GM19035 (cell line): ENCODE measurements at regions not wholly inside any gene's neighbourhood (a gene's known extent, or its start where the extent isn't known, plus 50 kb on each side); places are given as distances from the start of the nearest gene placed in this dataset.

Experiments used
- ATAC-seq: cut with Tn5 transposase; IDR thresholded peaks from one replicate; pipeline ENCODE4 v1.9.1; 2021; ENCODE audit not compliant: unreplicated experiment

GRCh38 chr9:80874276-80874675 lies 815.1 kb downstream of the TLE1 start:
- ATAC-seq = no peak

GRCh38 chr9:80873861-80874260 lies 815.5 kb downstream of the TLE1 start:
- ATAC-seq = no peak

- no peak for ATAC-seq
These were observed 817.8 kb downstream of the TLE1 start for GRCh38 chr9:80871596-80871995.

GRCh38 chr9:80867731-80868130 lies 821.6 kb downstream of the TLE1 start:
- no peak for ATAC-seq

- ATAC-seq = no peak
These were observed 822.6 kb downstream of the TLE1 start for GRCh38 chr9:80866576-80867227.

GRCh38 chr9:80866121-80866520 lies 823.2 kb downstream of the TLE1 start:
- ATAC-seq = no peak

- ATAC-seq = no peak
These were observed 846.3 kb downstream of the TLE1 start for GRCh38 chr9:80843028-80843427.

- ATAC-seq = no peak
These were observed 847.0 kb downstream of the TLE1 start for GRCh38 chr9:80842389-80842788.

GRCh38 chr9:80841888-80842287 lies 847.5 kb downstream of the TLE1 start:
- no peak for ATAC-seq

- no peak for ATAC-seq
These were observed 849.3 kb downstream of the TLE1 start for GRCh38 chr9:80839821-80840675.

GRCh38 chr9:80836013-80836412 lies 853.3 kb downstream of the TLE1 start:
- no peak for ATAC-seq

GRCh38 chr9:80831751-80832150 lies 857.6 kb downstream of the TLE1 start:
- no peak for ATAC-seq

- no peak for ATAC-seq
These were observed 877.7 kb downstream of the TLE1 start for GRCh38 chr9:80811656-80812055.

- no peak for ATAC-seq
These were observed 878.3 kb downstream of the TLE1 start for GRCh38 chr9:80811003-80811402.

- no peak for ATAC-seq
These were observed 882.7 kb downstream of the TLE1 start for GRCh38 chr9:80806671-80807070.

GRCh38 chr9:80804873-80805272 lies 884.5 kb downstream of the TLE1 start:
- ATAC-seq = no peak

- ATAC-seq = no peak
These were observed 891.3 kb downstream of the TLE1 start for GRCh38 chr9:80797831-80798688.

- ATAC-seq = no peak
These were observed 892.1 kb downstream of the TLE1 start for GRCh38 chr9:80797101-80797829.

- ATAC-seq = no peak
These were observed 892.7 kb downstream of the TLE1 start for GRCh38 chr9:80796632-80797031.

GRCh38 chr9:80794197-80794596 lies 895.1 kb downstream of the TLE1 start:
- no peak for ATAC-seq

GRCh38 chr9:80793706-80794105 lies 895.6 kb downstream of the TLE1 start:
- no peak for ATAC-seq
